ENCODE measurements at regions not wholly inside any gene's neighbourhood (a gene's known extent, or its start where the extent isn't known, plus 50 kb on each side); places are given as distances from the start of the nearest gene placed in this dataset.

GRCh38 chr4:137310166-137310565 lies 222.1 kb downstream of the PCDH18 start:
- no peak for DNase-seq

GRCh38 chr4:137309424-137309823 lies 222.9 kb downstream of the PCDH18 start:
- DNase-seq = no peak

GRCh38 chr4:137307806-137308205 lies 224.5 kb downstream of the PCDH18 start:
- no peak for DNase-seq

- DNase-seq = no peak
Measured at GRCh38 chr4:137300776-137301175, 231.5 kb downstream of the PCDH18 start.

GRCh38 chr4:137299281-137299680 lies 233.0 kb downstream of the PCDH18 start:
- DNase-seq = no peak

GRCh38 chr4:137293281-137293680 lies 239.0 kb downstream of the PCDH18 start:
- no peak for DNase-seq

GRCh38 chr4:137283737-137284136 lies 248.6 kb downstream of the PCDH18 start:
- DNase-seq = no peak

GRCh38 chr4:137278431-137278830 lies 253.9 kb downstream of the PCDH18 start:
- DNase-seq = no peak

- no peak for DNase-seq
Measured at GRCh38 chr4:137274404-137274803, 257.9 kb downstream of the PCDH18 start.

- no peak for DNase-seq
Measured at GRCh38 chr4:137267024-137267423, 265.3 kb downstream of the PCDH18 start.

- no peak for DNase-seq
Measured at GRCh38 chr4:137266511-137266910, 265.8 kb downstream of the PCDH18 start.

GRCh38 chr4:137263206-137263605 lies 269.1 kb downstream of the PCDH18 start:
- no peak for DNase-seq

GRCh38 chr4:137253949-137254348 lies 278.3 kb downstream of the PCDH18 start:
- no peak for DNase-seq

- no peak for DNase-seq
Measured at GRCh38 chr4:137249112-137249511, 283.2 kb downstream of the PCDH18 start.

GRCh38 chr4:137238456-137239162 lies 293.7 kb downstream of the PCDH18 start:
- peak; percentile 19 to 52 for DNase-seq

GRCh38 chr4:137226900-137227299 lies 305.4 kb downstream of the PCDH18 start:
- no peak for DNase-seq

GRCh38 chr4:137226221-137226620 lies 306.1 kb downstream of the PCDH18 start:
- DNase-seq = no peak

- DNase-seq = no peak
Measured at GRCh38 chr4:137213372-137214173, 318.7 kb downstream of the PCDH18 start.

GRCh38 chr4:137212601-137213000 lies 319.7 kb downstream of the PCDH18 start:
- DNase-seq = no peak

GRCh38 chr4:137209240-137209639 lies 323.1 kb downstream of the PCDH18 start:
- no peak for DNase-seq

GRCh38 chr4:137206781-137207180 lies 325.5 kb downstream of the PCDH18 start:
- DNase-seq = no peak

GRCh38 chr4:137203601-137204000 lies 328.7 kb downstream of the PCDH18 start:
- DNase-seq = no peak

- DNase-seq = no peak
Measured at GRCh38 chr4:137200322-137200721, 332.0 kb downstream of the PCDH18 start.

- no peak for DNase-seq
Measured at GRCh38 chr4:137198791-137199190, 333.5 kb downstream of the PCDH18 start.
